Duodenal mucosa (tissue), 2 donors: ENCODE measurements at regions not wholly inside any gene's neighbourhood (a gene's known extent, or its start where the extent isn't known, plus 50 kb on each side); places are given as distances from the start of the nearest gene placed in this dataset.

ENCODE experiments used
- H3K27ac ChIP-seq: one replicate; pipeline ENCODE4 v1.7.0; 2013; ENCODE audit warnings: low read depth, low read length
- H3K27me3 ChIP-seq, 2 donors: one replicate each; pipeline ENCODE4 v1.7.0; 2013; ENCODE audit warnings: low read length in 2 of 2, control low read depth in 1 of 2; ENCODE audit not compliant: insufficient read depth in 2 of 2, control insufficient read depth in 1 of 2
- H3K36me3 ChIP-seq, 2 donors: one replicate each; pipeline ENCODE4 v1.7.0; 2013; ENCODE audit warnings: low read length in 2 of 2, control low read depth in 1 of 2; ENCODE audit not compliant: insufficient read depth in 2 of 2, control insufficient read depth in 1 of 2
- H3K4me1 ChIP-seq, 2 donors: one replicate each; pipeline ENCODE4 v1.7.0; 2013; ENCODE audit warnings: low read length in 2 of 2, control low read depth in 1 of 2; ENCODE audit not compliant: insufficient read depth in 2 of 2, control insufficient read depth in 1 of 2
- H3K4me3 ChIP-seq, 2 donors: one replicate each; pipeline ENCODE4 v1.7.0; 2013; ENCODE audit warnings: low read length in 2 of 2, low read depth in 1 of 2
- H3K9ac ChIP-seq, 2 donors: one replicate each; pipeline ENCODE4 v1.7.0; 2013; ENCODE audit warnings: low read length in 2 of 2, low read depth in 1 of 2
- H3K9me3 ChIP-seq, 2 donors: one replicate each; pipeline ENCODE4 v1.7.0; 2013; ENCODE audit warnings: low read length in 2 of 2, control low read depth in 1 of 2; ENCODE audit not compliant: control insufficient read depth in 1 of 2

GRCh38 chr3:6608843-6609242, 252.1 kb upstream of the GRM7 start:
- no peaks in the 10 kb centered on the region for H3K27me3 ChIP-seq

GRCh38 chr3:6612034-6612616, 248.8 kb upstream of the GRM7 start:
- Histone ChIP-seq H3K36me3 (no peaks in the 10 kb centered on the region), H3K27me3 (no peaks in the 10 kb centered on the region), H3K4me1 (no peaks in the 10 kb centered on the region), H3K9ac (no peak overlapping the region), H3K27ac (no peak overlapping the region), H3K4me3 (no peak overlapping the region), H3K9me3 (no peaks in the 10 kb centered on the region)

More at GRCh38 chr3:6608843-6609242, 252.1 kb upstream of the GRM7 start:
- Histone ChIP-seq H3K36me3 (no peaks in the 10 kb centered on the region), H3K4me3 (no peak overlapping the region), H3K4me1 (no peaks in the 10 kb centered on the region), H3K9me3 (no peaks in the 10 kb centered on the region), H3K27ac (no peak overlapping the region), H3K9ac (no peak overlapping the region)

GRCh38 chr3:6622260-6622659, 238.7 kb upstream of the GRM7 start:
- H3K4me3 ChIP-seq, result no peak overlapping the region
- no peaks in the 10 kb centered on the region for H3K27me3 ChIP-seq
- no peak overlapping the region for H3K9ac ChIP-seq
- H3K4me1 ChIP-seq, result no peaks in the 10 kb centered on the region
- no peaks in the 10 kb centered on the region for H3K9me3 ChIP-seq
- no peaks in the 10 kb centered on the region for H3K36me3 ChIP-seq
- no peak overlapping the region for H3K27ac ChIP-seq

DNA sequence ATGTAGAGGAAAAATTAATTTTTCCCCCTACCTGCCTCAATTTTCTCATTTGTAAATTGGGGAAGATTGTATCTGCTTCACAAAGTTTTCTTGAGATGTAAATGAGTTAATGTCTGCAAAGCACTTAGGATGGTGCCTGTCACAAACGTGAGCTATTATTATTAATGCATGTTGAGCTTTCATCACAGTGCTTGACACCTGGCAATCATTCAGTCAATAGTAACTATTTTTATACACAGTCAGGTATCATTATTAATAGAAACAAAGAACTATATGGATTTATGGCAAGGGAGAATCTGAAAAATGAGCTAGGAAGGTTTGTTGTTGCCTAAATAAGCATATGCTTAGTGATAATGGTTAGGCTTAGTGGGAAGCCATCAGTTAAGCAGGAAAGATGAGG, 238.2 kb upstream of the GRM7 start:
- Histone ChIP-seq H3K27ac (no peak overlapping the region), H3K27me3 (no peaks in the 10 kb centered on the region), H3K4me1 (no peaks in the 10 kb centered on the region), H3K4me3 (no peak overlapping the region), H3K36me3 (no peaks in the 10 kb centered on the region), H3K9me3 (no peaks in the 10 kb centered on the region), H3K9ac (no peak overlapping the region)

- no peak overlapping the region for H3K9ac ChIP-seq
- no peak overlapping the region for H3K27ac ChIP-seq
- no peak overlapping the region for H3K4me3 ChIP-seq
- H3K27me3 ChIP-seq, result no peaks in the 10 kb centered on the region
- no peaks in the 10 kb centered on the region for H3K4me1 ChIP-seq
- H3K9me3 ChIP-seq, result no peaks in the 10 kb centered on the region
- no peaks in the 10 kb centered on the region for H3K36me3 ChIP-seq
These were observed 229.5 kb upstream of the GRM7 start for GRCh38 chr3:6631376-6631775.

GRCh38 chr3:6640907-6641306, 220.0 kb upstream of the GRM7 start:
- Histone ChIP-seq H3K4me3 (no peak overlapping the region), H3K27ac (no peak overlapping the region), H3K4me1 (no peaks in the 10 kb centered on the region), H3K36me3 (no peaks in the 10 kb centered on the region), H3K9ac (no peak overlapping the region), H3K27me3 (no peaks in the 10 kb centered on the region), H3K9me3 (peaks cover 0 to 5% of the 10 kb centered on the region in 2 donors)

DNA sequence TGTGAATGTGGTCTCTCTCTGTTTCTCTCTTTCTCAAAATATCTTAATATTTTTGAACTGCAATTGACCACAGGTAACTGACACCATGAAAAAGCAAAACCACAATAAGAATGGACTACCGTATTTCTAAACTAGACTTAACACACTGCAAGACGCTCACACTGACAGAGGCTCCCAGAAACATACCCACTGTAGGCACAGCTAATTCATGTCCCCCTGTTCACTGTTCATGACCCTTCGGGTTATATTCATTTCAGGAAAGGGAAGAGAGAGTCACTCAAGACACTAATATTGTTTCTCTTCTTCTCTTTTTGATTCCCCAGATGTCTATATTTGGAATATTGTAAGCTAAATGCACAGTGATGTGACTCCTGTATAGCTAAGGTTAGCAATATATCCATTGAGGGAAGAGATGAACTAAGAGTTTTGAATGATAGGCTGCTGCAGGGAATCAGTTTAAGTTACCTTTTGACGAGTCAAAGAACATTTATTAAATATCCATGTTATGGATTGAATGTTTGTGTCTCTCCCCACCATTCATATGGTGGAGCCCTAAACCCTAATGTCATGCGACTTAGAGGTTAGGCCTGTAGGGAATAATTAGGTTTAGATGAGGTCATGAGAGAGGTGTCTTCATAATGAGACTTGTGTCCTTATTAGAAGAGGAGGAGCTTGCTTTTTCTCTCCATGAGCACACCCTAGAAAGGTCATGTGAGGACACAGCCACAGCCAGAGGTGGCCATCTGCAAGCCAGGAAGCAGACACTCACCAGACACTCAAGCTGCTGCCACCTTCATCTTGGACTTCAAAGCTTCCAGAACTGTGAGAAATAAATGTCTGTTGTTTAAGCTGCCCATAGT, 216.6 kb upstream of the GRM7 start:
- H3K9me3 ChIP-seq, result peaks cover 0 to 5% of the 10 kb centered on the region in 2 donors
- no peak overlapping the region for H3K4me3 ChIP-seq

DNA sequence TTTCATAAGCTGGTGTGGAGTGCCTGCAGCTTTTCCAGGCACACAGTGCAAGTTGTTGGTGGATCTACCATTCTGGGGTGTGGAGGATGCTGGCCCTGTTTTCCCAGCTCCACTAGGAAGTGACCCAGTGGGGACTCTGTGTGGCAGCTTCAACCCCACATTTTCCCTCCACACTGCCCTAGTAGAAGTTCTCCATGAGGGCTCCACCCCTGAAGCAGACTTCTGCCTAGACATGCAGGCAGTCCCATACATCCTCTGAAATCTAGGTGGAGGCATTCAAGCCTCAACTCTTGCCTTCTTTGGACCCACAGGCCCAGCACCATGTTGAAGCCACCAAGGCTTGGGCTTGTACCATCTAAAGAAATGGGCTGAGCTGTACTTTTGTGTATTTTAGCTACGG, 206.2 kb upstream of the GRM7 start:
- Histone ChIP-seq H3K9ac (no peak overlapping the region), H3K27me3 (no peaks in the 10 kb centered on the region), H3K4me1 (no peaks in the 10 kb centered on the region), H3K4me3 (no peak overlapping the region), H3K36me3 (no peaks in the 10 kb centered on the region), H3K9me3 (peaks cover 4 to 21% of the 10 kb centered on the region in 2 donors), H3K27ac (no peak overlapping the region)

More for the DNA sequence above, 216.6 kb upstream of the GRM7 start:
- no peak overlapping the region for H3K9ac ChIP-seq
- H3K27me3 ChIP-seq, result no peaks in the 10 kb centered on the region
- no peaks in the 10 kb centered on the region for H3K36me3 ChIP-seq
- H3K27ac ChIP-seq, result no peak overlapping the region
- H3K4me1 ChIP-seq, result no peaks in the 10 kb centered on the region

GRCh38 chr3:6655275-6655674, 205.6 kb upstream of the GRM7 start:
- peaks cover 4 to 21% of the 10 kb centered on the region in 2 donors for H3K9me3 ChIP-seq
- no peaks in the 10 kb centered on the region for H3K27me3 ChIP-seq
- H3K4me1 ChIP-seq, result no peaks in the 10 kb centered on the region
- no peak overlapping the region for H3K27ac ChIP-seq
- H3K4me3 ChIP-seq, result no peak overlapping the region
- H3K36me3 ChIP-seq, result no peaks in the 10 kb centered on the region
- H3K9ac ChIP-seq, result no peak overlapping the region

- peaks cover 4 to 25% of the 10 kb centered on the region in 2 donors for H3K9me3 ChIP-seq
- no peaks in the 10 kb centered on the region for H3K27me3 ChIP-seq
- no peak overlapping the region for H3K9ac ChIP-seq
These were observed 203.3 kb upstream of the GRM7 start for GRCh38 chr3:6657591-6657990.

More at GRCh38 chr3:6657591-6657990, 203.3 kb upstream of the GRM7 start:
- Histone ChIP-seq H3K36me3 (no peaks in the 10 kb centered on the region), H3K4me3 (no peak overlapping the region), H3K27ac (no peak overlapping the region), H3K4me1 (no peaks in the 10 kb centered on the region)
